Lung (tissue), 11 donors: ENCODE measurements at regions not wholly inside any gene's neighbourhood (a gene's known extent, or its start where the extent isn't known, plus 50 kb on each side); places are given as distances from the start of the nearest gene placed in this dataset.
"Not testable (repeated sequence)": the region's sequence is repeated elsewhere in the genome, so short reads cannot be mapped to it uniquely, and the experiment has no call there.

Source experiments
- ATAC-seq: fragments of 200-7000 bp; cut with Tn5 transposase; one replicate; pipeline ENCODE4 v1.9.1; 2020; ENCODE audit warnings: moderate number of reproducible peaks; ENCODE audit not compliant: insufficient read depth, low FRiP score
- DNase-seq, 3 donors: peaks; one replicate each; pipeline ENCODE4 v3.0.0-alpha.2; 2013 to 2017
- H3K27ac ChIP-seq, 2 donors: one replicate each; pipeline ENCODE4 v1.5.1; 2013; ENCODE audit warnings: mild to moderate bottlenecking in 2 of 2, moderate library complexity in 2 of 2, control low read depth in 1 of 2, inconsistent platforms in 1 of 2, low read depth in 1 of 2, low read length in 1 of 2
- H3K27me3 ChIP-seq, 3 donors: one replicate each; pipeline ENCODE4 v1.5.1; 2013; ENCODE audit warnings: low read length in 2 of 3; ENCODE audit not compliant: control insufficient read depth in 3 of 3, insufficient read depth in 3 of 3
- H3K36me3 ChIP-seq, 4 donors: one replicate each; pipeline ENCODE4 v1.5.1; 2013; ENCODE audit warnings: low read length in 4 of 4, mild to moderate bottlenecking in 1 of 4, moderate library complexity in 1 of 4; ENCODE audit not compliant: control insufficient read depth in 4 of 4, insufficient read depth in 4 of 4
- H3K4me1 ChIP-seq, 5 donors: one replicate each; pipeline ENCODE4 v1.5.1; 2013; ENCODE audit warnings: low read length in 5 of 5, mild to moderate bottlenecking in 2 of 5, moderate library complexity in 1 of 5; ENCODE audit not compliant: control insufficient read depth in 5 of 5, insufficient read depth in 5 of 5
- H3K4me3 ChIP-seq: one replicate; pipeline ENCODE4 v1.5.1; 2013; ENCODE audit warnings: mild to moderate bottlenecking, control low read depth, moderate library complexity
- H3K9ac ChIP-seq, 2 donors: one replicate each; pipeline ENCODE4 v1.5.1; 2013; ENCODE audit warnings: low read length in 2 of 2, control low read depth in 1 of 2; ENCODE audit not compliant: insufficient read depth in 1 of 2
- H3K9me3 ChIP-seq, 4 donors: one replicate each; pipeline ENCODE4 v1.5.1; 2013; ENCODE audit warnings: low read length in 3 of 4, mild to moderate bottlenecking in 1 of 4, moderate library complexity in 1 of 4; ENCODE audit not compliant: control insufficient read depth in 4 of 4, insufficient read depth in 3 of 4
- WGBS, 2 donors: extraction: QIAGEN DNeasy Blood & Tissue Kit; methylation state at CpG; one replicate each; pipeline ENCODE4 v1.1.7; 2013; 5-methylcytosine and 5-hydroxymethylcytosine counted together
- TF ChIP-seq, protein P1 (sequence below): IDR thresholded peaks from 2 replicates; pipeline ENCODE4 v1.5.1; 2012; ENCODE audit warnings: mild to moderate bottlenecking; ENCODE audit errors: control extremely low read depth, extremely low read depth
- donor health status: control.
- donor health status: control.
- donor health status: Bipolar disorder and iron deficiency.
- donor health status: healthy.
- donor health status: DM: yes; HTN: yes; CAD: no.

DNA sequence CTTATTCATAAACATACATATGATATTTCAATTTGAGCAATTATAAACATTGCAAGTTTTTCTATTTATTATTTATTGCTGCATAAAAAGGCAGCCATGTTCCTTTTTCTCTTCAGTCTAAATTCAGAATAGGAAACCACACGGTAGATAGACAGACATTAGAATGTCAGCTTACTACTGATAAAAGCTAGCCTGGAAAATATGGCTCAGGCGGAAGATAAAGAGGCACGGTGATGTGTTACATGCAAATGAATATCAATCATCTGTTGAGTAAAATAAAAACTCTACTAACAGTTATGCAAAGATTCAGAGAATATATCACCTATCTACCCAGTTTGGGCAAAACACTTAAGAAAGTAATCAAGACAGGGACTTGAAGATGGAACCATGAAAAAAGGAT is 73.5 kb upstream of the PDSS1 start:
- WGBS, 2 donors: 82 to 88% methylated on average over 3 of the region's 3 CpGs
- Histone ChIP-seq H3K27me3 (peaks cover 0 to 39% (median 23%) of the 10 kb centered on the region in 3 donors), H3K36me3 (no peaks in the 10 kb centered on the region), H3K9ac (no peak overlapping the region), H3K27ac (no peak overlapping the region), H3K4me1 (peaks cover 0 to 3% (median 0%) of the 10 kb centered on the region in 5 donors), H3K4me3 (no peak overlapping the region), H3K9me3 (no peaks in the 10 kb centered on the region)
- TF ChIP-seq, protein P1, sequence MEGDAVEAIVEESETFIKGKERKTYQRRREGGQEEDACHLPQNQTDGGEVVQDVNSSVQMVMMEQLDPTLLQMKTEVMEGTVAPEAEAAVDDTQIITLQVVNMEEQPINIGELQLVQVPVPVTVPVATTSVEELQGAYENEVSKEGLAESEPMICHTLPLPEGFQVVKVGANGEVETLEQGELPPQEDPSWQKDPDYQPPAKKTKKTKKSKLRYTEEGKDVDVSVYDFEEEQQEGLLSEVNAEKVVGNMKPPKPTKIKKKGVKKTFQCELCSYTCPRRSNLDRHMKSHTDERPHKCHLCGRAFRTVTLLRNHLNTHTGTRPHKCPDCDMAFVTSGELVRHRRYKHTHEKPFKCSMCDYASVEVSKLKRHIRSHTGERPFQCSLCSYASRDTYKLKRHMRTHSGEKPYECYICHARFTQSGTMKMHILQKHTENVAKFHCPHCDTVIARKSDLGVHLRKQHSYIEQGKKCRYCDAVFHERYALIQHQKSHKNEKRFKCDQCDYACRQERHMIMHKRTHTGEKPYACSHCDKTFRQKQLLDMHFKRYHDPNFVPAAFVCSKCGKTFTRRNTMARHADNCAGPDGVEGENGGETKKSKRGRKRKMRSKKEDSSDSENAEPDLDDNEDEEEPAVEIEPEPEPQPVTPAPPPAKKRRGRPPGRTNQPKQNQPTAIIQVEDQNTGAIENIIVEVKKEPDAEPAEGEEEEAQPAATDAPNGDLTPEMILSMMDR: no peak
- ATAC-seq (no peak), DNase-seq (no peak)

DNA sequence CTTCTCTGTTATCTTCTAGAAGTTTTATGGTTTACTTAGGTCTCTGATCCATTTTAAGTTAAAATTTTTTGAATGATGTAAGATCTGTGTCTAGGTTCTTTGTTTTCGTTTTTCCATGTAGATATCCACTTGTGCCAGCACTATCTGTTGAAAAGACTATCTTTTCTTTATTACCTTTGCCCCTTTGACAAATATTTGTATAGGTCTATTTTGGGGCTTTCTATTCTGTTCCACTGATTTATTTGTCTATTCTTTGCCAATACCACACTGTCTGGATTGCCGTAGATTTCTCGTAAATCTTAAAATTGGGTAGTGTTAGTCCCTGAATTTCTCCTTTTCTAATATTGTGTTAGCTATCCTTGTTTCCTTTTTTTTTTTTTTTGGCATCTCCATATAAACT is 71.4 kb upstream of the PDSS1 start:
- H3K9ac ChIP-seq: no peak overlapping the region
- H3K27ac ChIP-seq: no peak overlapping the region
- H3K4me1 ChIP-seq: peaks cover 0 to 3% (median 0%) of the 10 kb centered on the region in 5 donors
- peaks cover 0 to 39% (median 23%) of the 10 kb centered on the region in 3 donors for H3K27me3 ChIP-seq
- ATAC-seq: no peak
- WGBS, 2 donors: 84 to 94% methylated on average over 3 of the region's 3 CpGs
- DNase-seq: no peak
- TF ChIP-seq, protein P1: no peak
- H3K4me3 ChIP-seq: no peak overlapping the region
- H3K9me3 ChIP-seq: no peaks in the 10 kb centered on the region
- no peaks in the 10 kb centered on the region for H3K36me3 ChIP-seq

DNA sequence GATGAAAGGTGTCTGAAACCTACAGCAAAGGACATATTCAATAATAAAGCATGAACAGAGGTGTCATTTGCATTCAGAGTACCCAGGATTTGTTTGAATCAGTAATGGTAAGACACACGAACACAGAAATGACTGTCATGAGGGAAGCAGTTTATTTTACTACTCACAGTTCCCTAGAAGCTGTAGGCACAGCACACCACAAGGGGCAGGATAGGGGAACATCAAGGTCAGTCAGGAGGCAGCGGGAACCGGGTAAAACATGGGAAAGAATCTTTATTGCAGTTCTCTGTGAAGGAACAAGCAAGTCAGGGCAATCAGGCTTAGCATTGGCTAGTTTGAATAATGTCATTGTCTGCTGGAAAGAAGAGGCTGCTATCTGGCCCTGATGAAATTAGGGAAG is 70.2 kb upstream of the PDSS1 start:
- Histone ChIP-seq H3K27ac (no peak overlapping the region), H3K9me3 (no peaks in the 10 kb centered on the region), H3K4me3 (no peak overlapping the region), H3K4me1 (no peaks in the 10 kb centered on the region), H3K36me3 (no peaks in the 10 kb centered on the region), H3K27me3 (peaks cover 0 to 33% (median 23%) of the 10 kb centered on the region in 3 donors), H3K9ac (no peak overlapping the region)
- TF ChIP-seq, protein P1: no peak
- DNase-seq: no peak
- ATAC-seq: no peak
- 58 to 68% methylated on average over 3 of the region's 3 CpGs for WGBS, 2 donors

DNA sequence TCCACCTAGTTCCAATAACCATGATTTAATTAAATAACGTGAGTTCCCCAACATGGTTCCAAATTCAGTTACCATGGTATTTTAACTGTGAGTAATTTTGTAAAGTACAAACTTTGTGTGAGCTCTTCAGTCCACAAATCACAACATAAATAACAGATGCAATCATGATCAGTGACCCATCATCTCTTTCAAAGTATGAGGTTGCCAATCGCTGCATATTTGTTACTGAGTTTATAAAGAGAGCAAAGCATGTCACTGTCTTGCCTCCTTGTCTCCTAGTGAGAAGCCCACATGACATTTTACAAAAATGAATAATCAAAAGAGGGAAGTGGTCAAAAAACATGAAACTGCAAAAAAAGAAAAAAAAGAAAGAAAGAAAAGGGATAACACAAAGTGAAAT is 69.1 kb upstream of the PDSS1 start:
- no peak for DNase-seq
- TF ChIP-seq, protein P1: no peak
- Histone ChIP-seq H3K9ac (no peak overlapping the region), H3K27ac (no peak overlapping the region), H3K9me3 (no peaks in the 10 kb centered on the region), H3K4me1 (no peaks in the 10 kb centered on the region), H3K4me3 (no peak overlapping the region), H3K36me3 (no peaks in the 10 kb centered on the region), H3K27me3 (peaks cover 0 to 22% (median 16%) of the 10 kb centered on the region in 3 donors)
- ATAC-seq: no peak
- whole genome bisulfite sequencing, 2 donors: 62 to 66% methylated on average over 2 of the region's 2 CpGs

DNA sequence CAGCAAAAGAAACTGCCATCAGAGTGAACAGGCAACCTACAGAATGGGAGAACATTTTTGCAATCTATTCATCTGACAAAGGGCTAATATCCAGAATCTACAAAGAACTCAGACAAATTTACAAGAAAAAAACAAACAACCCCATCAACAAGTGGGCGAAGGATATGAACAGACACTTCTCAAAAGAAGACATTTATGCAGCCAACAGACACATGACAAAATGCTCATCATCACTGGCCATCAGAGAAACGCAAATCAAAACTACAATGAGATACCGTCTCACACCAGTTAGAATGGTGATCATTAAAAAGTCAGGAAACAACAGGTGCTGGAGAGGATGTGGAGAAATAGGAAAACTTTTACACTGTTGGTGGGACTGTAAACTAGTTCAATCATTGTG is 65.3 kb upstream of the PDSS1 start:
- not testable (repeated sequence) for ATAC-seq, H3K9me3 ChIP-seq, H3K27ac ChIP-seq, H3K4me1 ChIP-seq, H3K4me3 ChIP-seq, H3K27me3 ChIP-seq, DNase-seq, H3K36me3 ChIP-seq, H3K9ac ChIP-seq
- WGBS, 2 donors: 92 to 97% methylated on average over 2 to 3 of the region's 3 CpGs

DNA sequence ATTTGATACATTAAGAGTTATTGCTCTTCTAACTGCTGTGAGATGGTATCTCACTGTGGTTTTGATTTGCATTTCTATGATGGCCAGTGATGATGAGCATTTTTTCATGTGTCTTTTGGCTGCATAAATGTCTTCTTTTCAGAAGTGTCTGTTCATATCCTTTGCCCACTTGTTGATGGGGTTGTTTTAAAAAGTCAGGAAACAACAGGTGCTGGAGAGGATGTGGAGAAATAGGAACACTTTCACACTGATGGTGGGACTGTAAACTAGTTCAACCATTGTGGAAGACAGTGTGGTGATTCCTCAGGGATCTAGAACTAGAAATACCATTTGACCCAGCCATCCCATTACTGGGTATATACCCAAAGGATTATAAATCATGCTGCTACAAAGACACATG is 63.4 kb upstream of the PDSS1 start:
- H3K9ac ChIP-seq, H3K9me3 ChIP-seq, ATAC-seq, H3K4me3 ChIP-seq, H3K4me1 ChIP-seq, H3K27me3 ChIP-seq, H3K36me3 ChIP-seq, DNase-seq, H3K27ac ChIP-seq: not testable (repeated sequence)
